ENCODE measurements at regions not wholly inside any gene's neighbourhood (a gene's known extent, or its start where the extent isn't known, plus 50 kb on each side); places are given as distances from the start of the nearest gene placed in this dataset.
"Not testable (repeated sequence)": the region's sequence is repeated elsewhere in the genome, so short reads cannot be mapped to it uniquely, and the experiment has no call there.

DNA sequence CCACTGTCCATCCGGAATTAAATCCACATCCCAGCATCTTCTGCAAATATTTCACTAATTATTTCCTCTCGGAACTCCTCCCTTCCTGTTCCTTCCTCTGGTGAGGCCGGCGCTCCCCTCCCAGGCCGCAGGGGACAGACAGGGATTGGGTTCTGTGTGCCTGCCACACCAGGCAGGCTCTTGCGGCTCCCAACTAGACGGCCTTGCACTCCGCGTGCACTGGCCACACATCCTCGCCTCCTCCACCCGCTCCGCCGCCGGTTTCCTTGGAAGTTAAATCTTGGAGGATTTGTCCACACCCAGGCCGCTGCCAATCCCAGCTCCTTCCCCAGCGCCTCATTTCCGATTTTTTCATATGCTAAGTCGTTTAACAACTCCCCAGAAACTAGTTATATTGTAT lies 157.6 kb upstream of the CACNA1E start:
- H3K9me3 ChIP-seq (ENCODE audit: low read length); H3K27ac Mint-ChIP-seq; H3K9me3 Mint-ChIP-seq; H3K4me3 ChIP-seq (ENCODE audit: low read length); H3K36me3 ChIP-seq (ENCODE audit: insufficient read depth, low read length); CTCF ChIA-PET; H3K27me3 Mint-ChIP-seq; H3K27ac ChIP-seq (ENCODE audit: low read depth, low read length); DNase-seq; H3K36me3 Mint-ChIP-seq; H3K4me1 ChIP-seq (ENCODE audit: insufficient read depth, low read length); H3K27me3 ChIP-seq (ENCODE audit: insufficient read depth, low read length, poor library complexity, severe bottlenecking); H3K4me3 Mint-ChIP-seq: not testable (repeated sequence)
- POLR2A ChIA-PET = interaction anchor here (0.6 kb wide), 1 partner anchor 807 kb away, joined by 13 read pairs; no protein-coding TSS in a partner anchor
- peaks cover 0 to 11% (median 7%) of the 10 kb centered on the region in 3 donors for H3K4me1 Mint-ChIP-seq

DNA sequence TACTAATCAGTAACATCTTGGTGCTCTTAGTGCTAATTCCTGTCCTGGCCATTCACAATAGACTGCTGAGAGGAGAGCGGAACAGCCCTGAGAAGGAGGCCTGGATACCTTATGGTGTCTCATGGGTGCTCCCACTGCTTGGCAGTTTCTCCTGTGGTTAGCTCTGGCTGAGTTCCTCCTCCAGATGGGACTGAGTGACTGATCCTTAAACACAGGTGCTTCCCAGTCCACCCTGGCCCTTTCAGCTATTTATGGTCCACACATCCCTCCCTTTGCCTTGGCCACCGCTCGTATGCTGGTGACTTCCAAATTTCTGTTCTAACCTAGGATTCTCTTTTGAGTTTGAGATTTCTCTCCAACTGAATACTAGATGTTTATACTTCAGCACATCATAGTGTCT lies 157.0 kb upstream of the CACNA1E start:
- no peak overlapping the region for H3K27ac ChIP-seq (ENCODE audit: low read depth, low read length)
- no peak for DNase-seq
- Mint-ChIP-seq H3K9me3 (no peaks in the 10 kb centered on the region), H3K27me3 (peaks cover 3 to 5% of the 10 kb centered on the region in 2 donors), H3K4me1 (peaks cover 0 to 11% (median 7%) of the 10 kb centered on the region in 3 donors), H3K36me3 (no peaks in the 10 kb centered on the region), H3K4me3 (no peak overlapping the region), H3K27ac (no peak overlapping the region)
- no peak overlapping the region for H3K4me3 ChIP-seq (ENCODE audit: low read length)
- H3K9me3 ChIP-seq (ENCODE audit: low read length) = no peaks in the 10 kb centered on the region
- ChIA-PET CTCF (no interaction called here), POLR2A (no interaction called here)
- H3K36me3 ChIP-seq (ENCODE audit: insufficient read depth, low read length) = no peaks in the 10 kb centered on the region
- peaks cover 4% of the 10 kb centered on the region for H3K4me1 ChIP-seq (ENCODE audit: insufficient read depth, low read length)
- H3K27me3 ChIP-seq (ENCODE audit: insufficient read depth, low read length, poor library complexity, severe bottlenecking) = no peaks in the 10 kb centered on the region

DNA sequence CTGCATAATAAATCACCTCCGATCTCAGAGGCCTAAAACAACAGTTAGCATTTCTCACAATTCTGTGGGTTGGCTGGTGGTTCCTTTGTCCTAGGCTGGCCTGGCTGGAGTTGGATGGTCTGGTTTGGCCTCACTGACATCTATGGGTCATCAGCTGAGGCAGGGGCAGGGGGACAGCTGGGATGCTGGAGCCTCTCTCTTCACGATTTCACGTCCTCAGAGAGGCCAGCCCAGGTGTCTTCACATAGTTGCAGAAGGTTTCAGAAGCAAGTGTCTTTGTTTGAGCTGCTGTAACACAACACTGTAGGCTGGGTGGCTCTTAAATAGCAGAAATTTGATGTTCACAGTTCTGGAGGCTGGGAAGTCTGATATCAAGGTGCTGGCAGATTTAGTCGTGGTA lies 155.5 kb upstream of the CACNA1E start:
- H3K4me1 Mint-ChIP-seq = peaks cover 0 to 11% (median 7%) of the 10 kb centered on the region in 3 donors
- CTCF ChIA-PET = no interaction called here
- no peaks in the 10 kb centered on the region for H3K36me3 ChIP-seq (ENCODE audit: insufficient read depth, low read length)
- no peak for DNase-seq
- POLR2A ChIA-PET = no interaction called here
- H3K9me3 Mint-ChIP-seq = no peaks in the 10 kb centered on the region
- no peak overlapping the region for H3K4me3 ChIP-seq (ENCODE audit: low read length)
- H3K27ac ChIP-seq (ENCODE audit: low read depth, low read length) = no peak overlapping the region
- no peaks in the 10 kb centered on the region for H3K27me3 ChIP-seq (ENCODE audit: insufficient read depth, low read length, poor library complexity, severe bottlenecking)
- H3K36me3 Mint-ChIP-seq = no peaks in the 10 kb centered on the region
- H3K27me3 Mint-ChIP-seq = peaks cover 3% of the 10 kb centered on the region in 2 donors
- H3K9me3 ChIP-seq (ENCODE audit: low read length) = no peaks in the 10 kb centered on the region
- H3K4me3 Mint-ChIP-seq = no peak overlapping the region
- peak overlapping the region in 1 of 8 donors; percentile 87 for H3K27ac Mint-ChIP-seq
- H3K4me1 ChIP-seq (ENCODE audit: insufficient read depth, low read length) = peaks cover 4% of the 10 kb centered on the region

DNA sequence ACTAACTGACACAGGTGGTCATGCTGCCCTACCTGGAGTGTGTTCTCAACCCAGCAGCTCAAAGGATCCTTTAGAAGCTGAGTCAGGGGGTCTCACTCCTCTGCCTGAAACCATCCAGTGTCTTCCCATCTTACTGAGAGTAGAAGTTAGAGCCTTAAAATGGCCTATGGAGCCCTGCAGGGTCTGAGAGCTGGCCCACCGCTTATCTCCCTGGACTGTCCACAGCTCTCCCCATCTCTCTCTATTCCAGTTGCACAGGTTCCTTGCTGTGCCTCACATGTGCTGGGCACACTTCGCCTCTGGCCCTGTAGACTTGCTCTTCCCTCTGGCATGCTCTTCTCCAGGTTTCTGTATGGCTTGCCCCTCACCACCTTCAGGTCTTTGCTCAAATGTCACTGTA lies 148.6 kb upstream of the CACNA1E start:
- POLR2A ChIA-PET = no interaction called here
- CTCF ChIA-PET = interaction anchor here (1.5 kb wide), 1 partner anchor 90 kb away, joined by 3 read pairs; no protein-coding TSS in a partner anchor
- no peak for DNase-seq

DNA sequence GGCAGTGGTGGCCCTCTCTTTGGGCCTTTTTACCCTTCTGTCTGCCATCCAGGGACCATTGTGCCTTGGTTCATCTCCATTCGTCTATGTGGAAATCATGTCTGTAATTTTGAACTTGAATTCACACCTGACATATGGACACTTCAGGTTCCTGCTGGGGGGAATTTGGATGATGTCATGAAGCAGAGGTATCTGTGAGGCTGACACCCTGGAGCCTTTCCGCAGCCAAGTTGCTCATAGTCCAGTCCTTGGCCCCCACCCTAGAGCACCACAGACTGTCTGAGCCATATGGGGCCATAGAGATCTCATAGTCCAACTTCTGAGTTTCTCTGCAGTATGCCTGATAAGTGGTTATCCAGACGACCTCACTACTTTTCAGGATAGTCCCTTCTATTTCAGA lies 147.7 kb upstream of the CACNA1E start:
- no peaks in the 10 kb centered on the region for H3K36me3 ChIP-seq (ENCODE audit: insufficient read depth, low read length)
- H3K4me3 ChIP-seq (ENCODE audit: low read length) = no peak overlapping the region
- Mint-ChIP-seq H3K9me3 (peaks cover 0 to 4% (median 1%) of the 10 kb centered on the region in 5 donors), H3K4me1 (no peaks in the 10 kb centered on the region), H3K4me3 (no peak overlapping the region), H3K27ac (no peak overlapping the region), H3K36me3 (peaks cover 0 to 3% (median 2%) of the 10 kb centered on the region in 3 donors), H3K27me3 (no peaks in the 10 kb centered on the region)
- CTCF ChIA-PET = interaction anchor here (1.5 kb wide), 1 partner anchor 89 kb away, joined by 3 read pairs; no protein-coding TSS in a partner anchor
- no peak overlapping the region for H3K27ac ChIP-seq (ENCODE audit: low read depth, low read length)
- no peaks in the 10 kb centered on the region for H3K9me3 ChIP-seq (ENCODE audit: low read length)
- no peaks in the 10 kb centered on the region for H3K27me3 ChIP-seq (ENCODE audit: insufficient read depth, low read length, poor library complexity, severe bottlenecking)
- POLR2A ChIA-PET = no interaction called here
- no peaks in the 10 kb centered on the region for H3K4me1 ChIP-seq (ENCODE audit: insufficient read depth, low read length)
- no peak for DNase-seq

More for the DNA sequence above, 148.6 kb upstream of the CACNA1E start:
- Mint-ChIP-seq H3K36me3 (peaks cover 0 to 3% (median 2%) of the 10 kb centered on the region in 3 donors), H3K4me1 (no peaks in the 10 kb centered on the region), H3K27me3 (no peaks in the 10 kb centered on the region), H3K4me3 (no peak overlapping the region), H3K27ac (no peak overlapping the region), H3K9me3 (peaks cover 0 to 4% (median 1%) of the 10 kb centered on the region in 5 donors)
- no peaks in the 10 kb centered on the region for H3K36me3 ChIP-seq (ENCODE audit: insufficient read depth, low read length)
- no peak overlapping the region for H3K27ac ChIP-seq (ENCODE audit: low read depth, low read length)
- H3K4me3 ChIP-seq (ENCODE audit: low read length) = no peak overlapping the region
- no peaks in the 10 kb centered on the region for H3K27me3 ChIP-seq (ENCODE audit: insufficient read depth, low read length, poor library complexity, severe bottlenecking)
- H3K9me3 ChIP-seq (ENCODE audit: low read length) = no peaks in the 10 kb centered on the region
- no peaks in the 10 kb centered on the region for H3K4me1 ChIP-seq (ENCODE audit: insufficient read depth, low read length)

DNA sequence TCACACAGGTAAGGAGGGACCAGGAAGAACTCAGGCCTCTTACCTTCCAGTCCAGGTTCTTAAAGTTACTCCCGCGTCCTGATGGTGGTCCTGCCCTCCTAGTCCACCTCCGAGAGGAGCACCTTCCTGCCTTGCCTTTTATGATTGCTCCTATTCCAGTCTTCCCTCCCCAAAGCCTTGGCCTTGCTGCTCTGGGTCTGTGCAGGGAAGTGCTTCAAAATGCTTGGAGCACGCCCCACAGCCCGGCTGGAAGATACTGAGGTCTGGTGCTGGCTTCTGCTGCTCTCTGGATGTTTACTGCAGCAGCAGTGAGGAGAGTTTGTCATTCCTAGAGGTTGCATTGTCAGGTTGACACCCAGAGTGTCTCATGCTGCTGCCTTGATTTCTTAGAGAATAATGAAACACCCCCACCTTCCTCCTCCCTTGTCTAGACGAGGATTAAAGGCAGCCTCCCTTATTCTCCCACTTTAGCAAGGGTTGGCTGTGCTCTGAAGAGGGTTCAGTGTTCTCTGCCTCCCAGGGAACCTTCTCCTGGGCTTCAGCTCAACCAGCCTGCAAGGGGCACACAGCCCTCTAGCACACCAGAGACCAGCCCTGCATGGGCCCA lies 142.2 kb upstream of the CACNA1E start:
- Mint-ChIP-seq H3K9me3 (peaks cover 1 to 5% (median 3%) of the 10 kb centered on the region in 5 donors), H3K27ac (peak overlapping the region in 1 of 8 donors; percentile 3)
- DNase-seq = no peak

DNA sequence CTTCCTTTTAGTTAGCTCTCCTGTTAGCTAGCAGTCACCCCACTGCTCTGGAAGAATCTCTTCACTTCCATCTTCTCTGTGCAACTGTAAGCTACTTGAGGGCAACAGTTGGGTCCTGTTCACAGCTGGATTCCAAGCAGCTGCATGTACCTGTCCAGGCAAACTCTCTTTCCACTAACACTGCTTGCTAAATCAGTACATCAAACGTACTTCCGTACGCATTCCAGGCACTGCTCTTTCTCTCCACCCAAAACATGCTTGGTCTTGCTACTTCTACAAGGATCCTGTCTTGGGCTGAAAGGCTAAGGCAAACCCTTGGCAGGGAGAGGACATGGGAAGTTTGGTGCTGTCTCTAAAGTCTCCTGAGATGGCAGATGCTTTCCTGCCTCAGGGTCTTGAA lies 139.2 kb upstream of the CACNA1E start:
- Mint-ChIP-seq H3K27me3 (peaks cover 12 to 24% of the 10 kb centered on the region in 2 donors), H3K36me3 (no peaks in the 10 kb centered on the region), H3K27ac (no peak overlapping the region), H3K4me3 (no peak overlapping the region), H3K4me1 (peaks cover 3 to 6% (median 5%) of the 10 kb centered on the region in 3 donors), H3K9me3 (peaks cover 0 to 4% (median 2%) of the 10 kb centered on the region in 5 donors)
- ChIA-PET POLR2A (no interaction called here), CTCF (no interaction called here)
- DNase-seq = no peak
- Histone ChIP-seq H3K27ac (ENCODE audit: low read depth, low read length) (no peak overlapping the region), H3K4me1 (ENCODE audit: insufficient read depth, low read length) (peaks cover 10% of the 10 kb centered on the region), H3K9me3 (ENCODE audit: low read length) (no peaks in the 10 kb centered on the region), H3K36me3 (ENCODE audit: insufficient read depth, low read length) (no peaks in the 10 kb centered on the region), H3K4me3 (ENCODE audit: low read length) (no peak overlapping the region), H3K27me3 (ENCODE audit: insufficient read depth, low read length, poor library complexity, severe bottlenecking) (no peaks in the 10 kb centered on the region)

More for the DNA sequence above, 142.2 kb upstream of the CACNA1E start:
- Mint-ChIP-seq H3K4me1 (peaks cover 3 to 6% (median 5%) of the 10 kb centered on the region in 3 donors), H3K36me3 (peaks cover 0 to 3% (median 2%) of the 10 kb centered on the region in 3 donors), H3K4me3 (no peak overlapping the region), H3K27me3 (peaks cover 6 to 24% of the 10 kb centered on the region in 2 donors)
- POLR2A ChIA-PET = no interaction called here
- CTCF ChIA-PET = no interaction called here
- Histone ChIP-seq H3K27ac (ENCODE audit: low read depth, low read length) (no peak overlapping the region), H3K9me3 (ENCODE audit: low read length) (no peaks in the 10 kb centered on the region), H3K4me1 (ENCODE audit: insufficient read depth, low read length) (peaks cover 10% of the 10 kb centered on the region), H3K27me3 (ENCODE audit: insufficient read depth, low read length, poor library complexity, severe bottlenecking) (no peaks in the 10 kb centered on the region), H3K36me3 (ENCODE audit: insufficient read depth, low read length) (no peaks in the 10 kb centered on the region), H3K4me3 (ENCODE audit: low read length) (no peak overlapping the region)

DNA sequence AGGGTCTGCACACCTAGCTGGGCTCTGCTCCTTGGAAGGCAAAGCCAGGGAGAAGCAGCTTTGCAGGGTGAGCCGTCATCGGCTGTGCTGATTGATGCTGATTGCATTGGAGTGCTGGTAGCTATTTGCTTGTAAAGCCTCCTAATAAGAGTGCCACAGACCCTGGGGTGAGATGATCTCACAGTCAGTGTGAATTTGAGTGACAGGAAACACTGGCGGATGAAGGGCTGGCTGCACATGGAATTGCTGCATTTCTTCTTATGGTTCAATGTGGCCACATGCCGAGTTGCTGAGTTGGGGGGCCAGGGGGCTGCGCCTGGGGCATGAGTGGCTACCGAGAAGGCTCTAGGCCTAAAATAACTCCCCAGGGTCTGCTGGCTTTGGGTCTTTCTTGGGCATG lies 138.2 kb upstream of the CACNA1E start:
- H3K27me3 Mint-ChIP-seq = peaks cover 14 to 24% of the 10 kb centered on the region in 2 donors
- CTCF ChIA-PET = no interaction called here
- H3K36me3 Mint-ChIP-seq = no peaks in the 10 kb centered on the region

More for the DNA sequence above, 138.2 kb upstream of the CACNA1E start:
- Mint-ChIP-seq H3K4me3 (no peak overlapping the region), H3K4me1 (peaks cover 3 to 6% (median 5%) of the 10 kb centered on the region in 3 donors), H3K27ac (peak overlapping the region in 1 of 8 donors; percentile 31), H3K9me3 (peaks cover 0 to 4% (median 0%) of the 10 kb centered on the region in 5 donors)
- no peaks in the 10 kb centered on the region for H3K9me3 ChIP-seq (ENCODE audit: low read length)
- no peaks in the 10 kb centered on the region for H3K27me3 ChIP-seq (ENCODE audit: insufficient read depth, low read length, poor library complexity, severe bottlenecking)
- no peak overlapping the region for H3K27ac ChIP-seq (ENCODE audit: low read depth, low read length)
- DNase-seq = no peak
- H3K36me3 ChIP-seq (ENCODE audit: insufficient read depth, low read length) = no peaks in the 10 kb centered on the region
- peaks cover 10% of the 10 kb centered on the region for H3K4me1 ChIP-seq (ENCODE audit: insufficient read depth, low read length)
- POLR2A ChIA-PET = no interaction called here
- H3K4me3 ChIP-seq (ENCODE audit: low read length) = no peak overlapping the region
